ENCODE measurements at regions not wholly inside any gene's neighbourhood (a gene's known extent, or its start where the extent isn't known, plus 50 kb on each side); places are given as distances from the start of the nearest gene placed in this dataset.

- ATAC-seq (ENCODE audit: poor library complexity), result no peak
- intact Hi-C loops (cut with DNase I, micrococcal nuclease), result no loop called here
- Mint-ChIP-seq H3K27me3 (peaks cover 14% of the 10 kb centered on the region), H3K36me3 (ENCODE audit: low read depth) (no peaks in the 10 kb centered on the region), H3K27ac (no peak overlapping the region), H3K9me3 (no peaks in the 10 kb centered on the region), H3K4me3 (no peak overlapping the region), H3K4me1 (ENCODE audit: low read depth) (no peaks in the 10 kb centered on the region)
- Histone ChIP-seq H3K4me3 (ENCODE audit: low read length) (no peak overlapping the region), H3K9me3 (ENCODE audit: control insufficient read depth in 1 of 2, insufficient read depth in 1 of 2, low read length in 2 of 2) (peaks cover 5 to 11% of the 10 kb centered on the region in 2 experiments), H3K36me3 (ENCODE audit: insufficient read depth, low read length) (no peaks in the 10 kb centered on the region), H3K4me1 (ENCODE audit: insufficient read depth, low read length) (no peaks in the 10 kb centered on the region), H3K27ac (ENCODE audit: low read depth in 1 of 2, low read length in 2 of 2) (no peak overlapping the region), H3K27me3 (ENCODE audit: control insufficient read depth in 1 of 2, insufficient read depth in 2 of 2, low read length in 2 of 2) (peaks cover 0 to 4% of the 10 kb centered on the region in 2 experiments)
- TF ChIP-seq CTCF (IDR thresholded peaks at IDR 0.05), result no peak
- DNase-seq, result no peak
- ChIA-PET CTCF (no interaction called here), POLR2A (no interaction called here)
These were observed 153.2 kb downstream of the DDX1 start for GRCh38 chr2:15744820-15745219.

- peaks cover 5 to 11% of the 10 kb centered on the region in 2 experiments for H3K9me3 ChIP-seq (ENCODE audit: control insufficient read depth in 1 of 2, insufficient read depth in 1 of 2, low read length in 2 of 2)
- POLR2A ChIA-PET, result no interaction called here
- Mint-ChIP-seq H3K27me3 (peaks cover 14% of the 10 kb centered on the region), H3K9me3 (no peaks in the 10 kb centered on the region), H3K27ac (no peak overlapping the region), H3K4me3 (no peak overlapping the region), H3K36me3 (ENCODE audit: low read depth) (no peaks in the 10 kb centered on the region), H3K4me1 (ENCODE audit: low read depth) (no peaks in the 10 kb centered on the region)
- no peaks in the 10 kb centered on the region for H3K36me3 ChIP-seq (ENCODE audit: insufficient read depth, low read length)
- intact Hi-C loops (cut with DNase I, micrococcal nuclease), result no loop called here
- no peak for TF ChIP-seq CTCF (IDR thresholded peaks at IDR 0.05)
- ATAC-seq (ENCODE audit: poor library complexity) (no peak), DNase-seq (no peak)
- H3K4me1 ChIP-seq (ENCODE audit: insufficient read depth, low read length), result no peaks in the 10 kb centered on the region
- no peak overlapping the region for H3K27ac ChIP-seq (ENCODE audit: low read depth in 1 of 2, low read length in 2 of 2)
- CTCF ChIA-PET, result no interaction called here
- no peak overlapping the region for H3K4me3 ChIP-seq (ENCODE audit: low read length)
- H3K27me3 ChIP-seq (ENCODE audit: control insufficient read depth in 1 of 2, insufficient read depth in 2 of 2, low read length in 2 of 2), result peaks cover 0 to 4% of the 10 kb centered on the region in 2 experiments
These were observed 153.7 kb downstream of the DDX1 start for GRCh38 chr2:15745350-15745749.

- no peaks in the 10 kb centered on the region for H3K36me3 Mint-ChIP-seq (ENCODE audit: low read depth)
- Histone ChIP-seq H3K4me1 (ENCODE audit: insufficient read depth, low read length) (no peaks in the 10 kb centered on the region), H3K9me3 (ENCODE audit: control insufficient read depth in 1 of 2, insufficient read depth in 1 of 2, low read length in 2 of 2) (peaks cover 0 to 11% of the 10 kb centered on the region in 2 experiments), H3K36me3 (ENCODE audit: insufficient read depth, low read length) (no peaks in the 10 kb centered on the region), H3K27me3 (ENCODE audit: control insufficient read depth in 1 of 2, insufficient read depth in 2 of 2, low read length in 2 of 2) (peaks cover 0 to 4% of the 10 kb centered on the region in 2 experiments), H3K27ac (ENCODE audit: low read depth in 1 of 2, low read length in 2 of 2) (no peak overlapping the region), H3K4me3 (ENCODE audit: low read length) (no peak overlapping the region)
- DNase-seq (no peak), ATAC-seq (ENCODE audit: poor library complexity) (no peak)
- intact Hi-C loops (cut with DNase I, micrococcal nuclease), result no loop called here
- H3K9me3 Mint-ChIP-seq, result no peaks in the 10 kb centered on the region
- peaks cover 14% of the 10 kb centered on the region for H3K27me3 Mint-ChIP-seq
- no peak overlapping the region for H3K27ac Mint-ChIP-seq
- POLR2A ChIA-PET, result no interaction called here
- H3K4me1 Mint-ChIP-seq (ENCODE audit: low read depth), result no peaks in the 10 kb centered on the region
- no peak overlapping the region for H3K4me3 Mint-ChIP-seq
- no peak for TF ChIP-seq CTCF (IDR thresholded peaks at IDR 0.05)
- CTCF ChIA-PET, result no interaction called here
These were observed 154.4 kb downstream of the DDX1 start for GRCh38 chr2:15745907-15746702.
